Coronary artery (tissue), 2 donors: ENCODE measurements at regions not wholly inside any gene's neighbourhood (a gene's known extent, or its start where the extent isn't known, plus 50 kb on each side); places are given as distances from the start of the nearest gene placed in this dataset.
"Not testable (repeated sequence)": the region's sequence is repeated elsewhere in the genome, so short reads cannot be mapped to it uniquely, and the experiment has no call there.

ENCODE experiments used
- DNase-seq: peaks from one replicate; pipeline ENCODE4 v3.0.0-alpha.2; 2017; ENCODE audit warnings: low spot score
- H3K27ac ChIP-seq, 2 donors: fragments of 200-600 bp; sonication (generic); one replicate each; pipeline ENCODE4 v1.5.1; 2016 to 2019
- H3K4me3 ChIP-seq: fragments of 200-600 bp; sonication (generic); 2 replicates; pipeline ENCODE4 v1.5.1; 2016; ENCODE audit warnings: mild to moderate bottlenecking, moderate library complexity
- TF ChIP-seq, protein P1 (sequence below): fragments of 200-600 bp; sonication (generic); IDR thresholded peaks from one replicate; pipeline ENCODE4 v1.5.1; 2019; ENCODE audit warnings: antibody characterized with exemption

DNA sequence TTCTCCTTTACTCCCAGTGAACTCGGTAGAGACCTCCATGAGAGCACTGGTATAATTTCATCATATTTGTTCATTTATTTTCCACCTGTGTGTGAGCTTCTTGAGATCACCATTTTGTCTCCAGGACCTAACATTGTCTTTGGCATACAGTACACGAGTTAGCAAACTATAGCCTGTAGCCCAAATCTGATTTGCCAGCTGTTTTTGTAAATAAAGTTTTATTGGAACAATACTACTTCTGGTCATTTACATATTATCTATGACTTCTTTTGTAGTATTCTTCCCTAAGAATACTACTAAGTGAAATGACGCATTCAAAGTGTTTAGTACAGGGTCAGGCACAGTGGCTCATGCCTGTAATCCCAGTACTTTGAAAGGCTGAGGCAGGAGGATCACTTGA is 449.5 kb downstream of the PLPP3 start:
- Histone ChIP-seq H3K4me3 (no peak overlapping the region), H3K27ac (no peak overlapping the region)
- TF ChIP-seq, protein P1, sequence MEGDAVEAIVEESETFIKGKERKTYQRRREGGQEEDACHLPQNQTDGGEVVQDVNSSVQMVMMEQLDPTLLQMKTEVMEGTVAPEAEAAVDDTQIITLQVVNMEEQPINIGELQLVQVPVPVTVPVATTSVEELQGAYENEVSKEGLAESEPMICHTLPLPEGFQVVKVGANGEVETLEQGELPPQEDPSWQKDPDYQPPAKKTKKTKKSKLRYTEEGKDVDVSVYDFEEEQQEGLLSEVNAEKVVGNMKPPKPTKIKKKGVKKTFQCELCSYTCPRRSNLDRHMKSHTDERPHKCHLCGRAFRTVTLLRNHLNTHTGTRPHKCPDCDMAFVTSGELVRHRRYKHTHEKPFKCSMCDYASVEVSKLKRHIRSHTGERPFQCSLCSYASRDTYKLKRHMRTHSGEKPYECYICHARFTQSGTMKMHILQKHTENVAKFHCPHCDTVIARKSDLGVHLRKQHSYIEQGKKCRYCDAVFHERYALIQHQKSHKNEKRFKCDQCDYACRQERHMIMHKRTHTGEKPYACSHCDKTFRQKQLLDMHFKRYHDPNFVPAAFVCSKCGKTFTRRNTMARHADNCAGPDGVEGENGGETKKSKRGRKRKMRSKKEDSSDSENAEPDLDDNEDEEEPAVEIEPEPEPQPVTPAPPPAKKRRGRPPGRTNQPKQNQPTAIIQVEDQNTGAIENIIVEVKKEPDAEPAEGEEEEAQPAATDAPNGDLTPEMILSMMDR = no peak
- DNase-seq = no peak

DNA sequence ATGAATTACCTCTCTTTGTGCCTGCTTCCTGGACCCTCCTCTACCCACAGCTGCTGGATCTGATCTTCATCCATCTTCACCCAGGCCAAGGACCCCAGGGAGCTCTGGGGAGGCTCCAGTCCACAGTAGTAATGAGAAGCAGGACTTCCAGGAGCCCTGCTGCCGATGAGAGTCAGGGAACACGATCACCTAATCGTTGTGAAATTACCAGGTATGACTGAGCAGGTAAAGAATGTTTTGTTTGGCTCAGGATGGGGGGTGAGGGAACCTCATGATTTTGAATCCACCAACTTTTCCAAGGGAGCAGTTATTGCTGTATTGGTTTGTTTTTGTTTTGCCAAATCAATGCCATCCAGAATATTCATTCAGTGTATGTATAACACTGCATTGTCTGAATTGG is 454.0 kb downstream of the PLPP3 start:
- DNase-seq = no peak
- TF ChIP-seq, protein P1 = no peak
- Histone ChIP-seq H3K4me3 (no peak overlapping the region), H3K27ac (no peak overlapping the region)

DNA sequence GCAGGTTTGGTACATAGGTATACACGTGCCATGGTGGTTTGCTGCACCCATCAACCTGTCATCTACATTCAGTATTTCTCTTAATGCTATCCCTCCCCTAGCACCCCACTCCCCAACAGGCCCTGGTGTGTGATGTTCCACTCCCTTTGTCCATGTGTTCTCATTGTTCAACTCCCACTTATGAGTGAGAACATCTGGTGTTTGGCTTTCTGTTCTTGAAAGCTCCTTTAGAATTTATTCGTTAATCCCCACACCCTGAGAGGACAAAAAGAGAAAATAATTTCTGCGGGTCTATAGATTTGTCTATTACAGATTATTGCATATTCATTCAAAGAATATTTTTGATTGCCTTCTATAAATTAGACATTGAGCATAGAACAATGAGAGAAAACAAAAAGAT is 455.5 kb downstream of the PLPP3 start:
- Histone ChIP-seq H3K27ac (no peak overlapping the region), H3K4me3 (no peak overlapping the region)
- DNase-seq = no peak
- TF ChIP-seq, protein P1 = no peak

DNA sequence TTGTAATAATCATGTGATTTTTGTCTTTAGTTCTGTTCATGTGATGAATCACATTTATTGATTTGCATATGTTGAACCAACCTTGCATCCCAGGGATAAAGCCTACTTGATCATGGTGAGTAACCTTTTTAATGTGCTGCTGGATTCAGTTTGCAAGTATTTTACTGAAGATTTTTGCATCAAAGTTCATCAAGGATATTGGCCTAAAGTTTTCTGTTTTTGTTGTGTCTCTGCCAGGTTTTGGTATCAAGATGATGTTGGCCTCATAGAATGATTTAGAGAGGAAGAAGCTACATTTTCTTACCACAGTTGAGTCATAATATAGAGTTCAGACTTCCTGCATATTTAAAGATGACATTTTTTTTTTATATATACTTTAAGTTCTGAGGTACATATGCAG is 455.9 kb downstream of the PLPP3 start:
- TF ChIP-seq, protein P1 = no peak
- DNase-seq = no peak

DNA sequence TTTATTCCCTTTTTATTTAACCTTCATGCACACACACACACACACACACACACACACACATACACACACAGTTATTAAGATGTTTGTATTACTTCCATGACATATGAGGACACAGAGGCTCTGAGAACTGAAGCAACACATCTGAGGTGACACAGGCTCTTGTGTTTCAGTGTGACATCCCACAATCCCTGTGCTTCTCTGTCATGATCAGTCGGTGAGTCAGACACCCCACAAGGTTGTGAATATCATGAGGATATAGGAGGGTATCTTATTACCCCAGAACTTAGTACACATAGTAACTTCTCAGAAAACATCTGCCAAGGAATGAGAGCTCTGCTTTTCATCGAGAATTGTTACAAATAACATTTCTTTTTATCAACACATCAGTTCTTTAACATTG is 459.3 kb downstream of the PLPP3 start:
- TF ChIP-seq, protein P1 = no peak
- H3K4me3 ChIP-seq = no peak overlapping the region
- no peak overlapping the region for H3K27ac ChIP-seq
- DNase-seq = no peak

More for the DNA sequence above, 455.9 kb downstream of the PLPP3 start:
- no peak overlapping the region for H3K27ac ChIP-seq
- H3K4me3 ChIP-seq = no peak overlapping the region

DNA sequence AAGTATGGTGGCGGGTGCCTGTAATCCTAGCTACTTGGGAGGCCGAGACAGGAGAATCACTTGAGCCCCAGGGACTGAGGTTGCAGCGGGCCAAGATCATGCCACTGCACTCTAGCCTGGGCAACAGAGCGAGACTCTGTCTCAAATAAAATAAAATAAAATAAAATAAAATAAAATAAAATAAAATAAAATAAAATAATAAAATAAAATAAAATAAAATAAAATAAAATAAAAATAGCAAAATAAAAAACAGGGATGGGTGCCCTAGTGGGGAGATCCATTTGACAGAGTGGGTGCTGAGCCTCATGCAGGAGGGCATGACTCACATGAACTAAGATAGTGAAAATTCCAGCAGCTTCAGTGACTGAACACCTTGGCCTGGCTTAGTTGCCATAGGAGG is 460.7 kb downstream of the PLPP3 start:
- H3K4me3 ChIP-seq, DNase-seq, H3K27ac ChIP-seq: not testable (repeated sequence)

DNA sequence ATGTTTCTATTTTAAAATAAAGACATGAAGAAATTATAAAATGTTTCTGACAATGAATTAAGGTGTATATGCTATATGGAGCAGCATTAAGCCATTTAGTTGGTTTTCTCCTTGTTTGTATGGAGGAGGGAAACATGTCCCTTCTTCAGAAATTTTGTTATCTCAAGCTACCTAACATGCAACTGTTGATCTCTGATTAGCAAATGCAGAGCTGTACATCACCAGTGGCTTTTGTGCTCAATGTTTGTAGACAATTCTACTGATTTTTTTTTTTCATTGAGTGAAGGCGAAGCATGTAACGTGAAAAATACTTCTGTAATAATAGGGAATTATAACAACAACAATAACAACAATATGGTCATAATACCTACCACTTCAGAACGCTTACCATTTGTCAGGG is 463.7 kb downstream of the PLPP3 start:
- TF ChIP-seq, protein P1 = no peak
- no peak for DNase-seq
- H3K27ac ChIP-seq = no peak overlapping the region
- no peak overlapping the region for H3K4me3 ChIP-seq

DNA sequence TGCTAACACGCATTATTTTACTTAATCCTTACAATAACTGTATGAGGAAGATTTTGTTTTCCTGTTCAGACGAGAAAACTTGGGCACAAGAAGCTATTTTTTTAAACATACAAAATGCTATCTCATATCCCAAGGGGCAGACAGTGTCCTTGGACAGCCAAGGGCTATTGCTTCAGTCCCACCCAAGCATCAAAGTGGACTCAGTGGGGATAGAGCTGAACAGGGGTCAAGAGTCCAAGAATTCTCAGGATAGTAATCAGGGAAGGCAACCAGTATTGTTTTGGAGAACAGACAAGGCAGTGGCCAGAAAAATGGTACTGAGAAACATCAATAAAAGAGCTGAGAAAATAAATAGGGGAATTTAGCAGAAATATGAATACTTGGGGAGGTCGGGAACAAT is 465.7 kb downstream of the PLPP3 start:
- TF ChIP-seq, protein P1 = no peak
- Histone ChIP-seq H3K4me3 (no peak overlapping the region), H3K27ac (no peak overlapping the region)
- DNase-seq = no peak
